ENCODE measurements at regions not wholly inside any gene's neighbourhood (a gene's known extent, or its start where the extent isn't known, plus 50 kb on each side); places are given as distances from the start of the nearest gene placed in this dataset.

DNA sequence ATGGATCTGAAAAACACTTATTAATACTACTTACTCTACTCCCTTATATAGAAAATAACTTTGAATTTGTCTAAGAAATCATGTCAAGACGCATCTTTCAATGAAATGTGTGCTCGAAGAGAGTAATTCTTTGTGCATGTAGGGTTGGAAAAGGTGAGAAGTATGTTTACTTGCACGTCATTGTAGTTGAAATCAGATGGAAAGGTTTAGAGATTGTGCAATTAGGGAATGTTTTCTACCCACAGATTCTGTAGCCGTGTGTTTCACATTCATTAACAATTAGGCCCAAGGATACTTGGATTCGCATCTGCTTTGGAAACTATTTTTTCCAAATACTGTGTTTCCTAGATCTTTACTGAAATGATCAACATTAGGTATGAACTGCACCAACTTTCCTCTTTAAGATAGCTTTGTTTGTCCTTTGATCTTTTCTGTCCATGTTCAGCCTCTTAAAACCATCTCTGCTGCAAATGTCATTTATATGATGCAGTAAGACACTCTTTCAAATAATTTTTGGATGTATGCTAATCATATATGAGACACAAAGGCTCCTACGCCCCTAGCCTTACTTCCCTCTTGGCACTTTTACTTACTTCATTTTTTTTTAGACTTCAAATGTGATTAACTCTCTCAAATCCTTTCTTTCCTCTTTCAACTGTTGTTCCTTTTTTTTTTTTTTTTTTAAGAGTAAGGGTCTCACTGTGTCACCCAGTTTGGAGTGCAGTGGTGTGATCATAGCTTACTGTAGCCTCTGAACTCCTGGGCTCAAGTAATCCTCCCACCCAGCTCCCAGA lies 58.0 kb upstream of the PSMA6 start:
- TF ChIP-seq, protein P1, sequence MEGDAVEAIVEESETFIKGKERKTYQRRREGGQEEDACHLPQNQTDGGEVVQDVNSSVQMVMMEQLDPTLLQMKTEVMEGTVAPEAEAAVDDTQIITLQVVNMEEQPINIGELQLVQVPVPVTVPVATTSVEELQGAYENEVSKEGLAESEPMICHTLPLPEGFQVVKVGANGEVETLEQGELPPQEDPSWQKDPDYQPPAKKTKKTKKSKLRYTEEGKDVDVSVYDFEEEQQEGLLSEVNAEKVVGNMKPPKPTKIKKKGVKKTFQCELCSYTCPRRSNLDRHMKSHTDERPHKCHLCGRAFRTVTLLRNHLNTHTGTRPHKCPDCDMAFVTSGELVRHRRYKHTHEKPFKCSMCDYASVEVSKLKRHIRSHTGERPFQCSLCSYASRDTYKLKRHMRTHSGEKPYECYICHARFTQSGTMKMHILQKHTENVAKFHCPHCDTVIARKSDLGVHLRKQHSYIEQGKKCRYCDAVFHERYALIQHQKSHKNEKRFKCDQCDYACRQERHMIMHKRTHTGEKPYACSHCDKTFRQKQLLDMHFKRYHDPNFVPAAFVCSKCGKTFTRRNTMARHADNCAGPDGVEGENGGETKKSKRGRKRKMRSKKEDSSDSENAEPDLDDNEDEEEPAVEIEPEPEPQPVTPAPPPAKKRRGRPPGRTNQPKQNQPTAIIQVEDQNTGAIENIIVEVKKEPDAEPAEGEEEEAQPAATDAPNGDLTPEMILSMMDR (conservative IDR thresholded peaks at IDR 0.05; ENCODE audit: low read depth, low read length), result no peak
- no peak for TF ChIP-seq EZH2 (IDR thresholded peaks at IDR 0.05; ENCODE audit: borderline replicate concordance, low read depth, low read length, poor library complexity, severe bottlenecking)

Data from A673 (cell line).